SK-N-MC (cell line): ENCODE measurements at regions not wholly inside any gene's neighbourhood (a gene's known extent, or its start where the extent isn't known, plus 50 kb on each side); places are given as distances from the start of the nearest gene placed in this dataset.

Source experiments
- EZH2 ChIP-seq: fragments of 200-600 bp; sonication (generic); IDR thresholded peaks from one replicate; pipeline ENCODE4 v1.6.1; 2017; ENCODE audit warnings: antibody characterized with exemption
- POLR2AphosphoS5 ChIP-seq: IDR thresholded peaks from 2 replicates; pipeline ENCODE4 v1.6.1; 2012; ENCODE audit warnings: mild to moderate bottlenecking, low read depth, low read length, borderline replicate concordance

GRCh38 chr6:28586324-28586723, 60.6 kb downstream of the GPX5 start:
- TF ChIP-seq POLR2AphosphoS5 (no peak), EZH2 (no peak)
